Spinal cord (tissue), 9 donors: ENCODE measurements at regions not wholly inside any gene's neighbourhood (a gene's known extent, or its start where the extent isn't known, plus 50 kb on each side); places are given as distances from the start of the nearest gene placed in this dataset.
A peak's percentile ranks its signal among the peaks of the same experiment; 100 is the strongest.
"Not testable (repeated sequence)": the region's sequence is repeated elsewhere in the genome, so short reads cannot be mapped to it uniquely, and the experiment has no call there.

Experiments
- DNase-seq, 6 donors: peaks; one replicate each; pipeline versions ENCODE4 v3.0.0 to v3.0.0-alpha.2; 2013 to 2015; ENCODE audit warnings: low spot score in 6 of 6, low read depth in 4 of 6
- H3K27ac ChIP-seq: one replicate; pipeline ENCODE4 v1.5.1; 2013; ENCODE audit warnings: low read depth, low read length, control low read depth
- H3K27me3 ChIP-seq: one replicate; pipeline ENCODE4 v1.6.1; 2013; ENCODE audit warnings: low read length; ENCODE audit not compliant: control insufficient read depth, insufficient read depth
- H3K36me3 ChIP-seq: one replicate; pipeline ENCODE4 v1.6.1; 2013; ENCODE audit warnings: low read length; ENCODE audit not compliant: control insufficient read depth, insufficient read depth
- H3K4me1 ChIP-seq: one replicate; pipeline ENCODE4 v1.6.1; 2013; ENCODE audit warnings: low read length; ENCODE audit not compliant: control insufficient read depth, insufficient read depth
- H3K4me3 ChIP-seq: one replicate; pipeline ENCODE4 v1.5.1; 2013; ENCODE audit warnings: low read depth, low read length, control low read depth
- H3K9me3 ChIP-seq: one replicate; pipeline ENCODE4 v1.6.1; 2013; ENCODE audit warnings: low read length; ENCODE audit not compliant: control insufficient read depth, insufficient read depth
- WGBS: methylation state at CpG from one replicate; pipeline ENCODE4 v1.1.5; 2013; ENCODE audit warnings: missing lambda C conversion rate; ENCODE audit not compliant: insufficient coverage; 5-methylcytosine and 5-hydroxymethylcytosine counted together
- donor health status: healthy.

DNA sequence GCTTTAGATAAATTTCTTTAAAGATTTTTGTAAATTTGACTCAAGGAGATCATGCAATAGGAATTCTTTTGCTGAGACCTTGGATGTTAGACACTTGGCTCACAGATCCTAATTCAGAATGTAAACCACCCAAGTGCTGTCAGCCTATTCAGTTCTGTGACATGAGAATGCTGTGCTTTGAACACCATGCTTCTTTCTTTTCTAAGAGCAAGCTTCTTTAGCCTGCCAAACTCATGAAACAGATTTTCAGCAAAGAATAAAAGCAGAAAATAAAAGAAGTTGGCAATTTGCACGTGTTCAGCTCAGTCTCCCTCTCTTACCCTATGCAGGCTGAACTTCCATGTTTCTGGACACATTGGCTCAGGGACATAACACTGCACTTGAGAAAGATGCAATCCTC is 845.8 kb downstream of the UQCRFS1 start:
- peak in 1 of 6 donors; percentile 55 for DNase-seq
- no peaks in the 10 kb centered on the region for H3K27me3 ChIP-seq
- 18% methylated on average over 1 of the region's 1 CpG for WGBS
- H3K27ac ChIP-seq = no peak overlapping the region
- H3K4me3 ChIP-seq = no peak overlapping the region
- H3K9me3 ChIP-seq = no peaks in the 10 kb centered on the region
- no peaks in the 10 kb centered on the region for H3K4me1 ChIP-seq
- no peaks in the 10 kb centered on the region for H3K36me3 ChIP-seq

DNA sequence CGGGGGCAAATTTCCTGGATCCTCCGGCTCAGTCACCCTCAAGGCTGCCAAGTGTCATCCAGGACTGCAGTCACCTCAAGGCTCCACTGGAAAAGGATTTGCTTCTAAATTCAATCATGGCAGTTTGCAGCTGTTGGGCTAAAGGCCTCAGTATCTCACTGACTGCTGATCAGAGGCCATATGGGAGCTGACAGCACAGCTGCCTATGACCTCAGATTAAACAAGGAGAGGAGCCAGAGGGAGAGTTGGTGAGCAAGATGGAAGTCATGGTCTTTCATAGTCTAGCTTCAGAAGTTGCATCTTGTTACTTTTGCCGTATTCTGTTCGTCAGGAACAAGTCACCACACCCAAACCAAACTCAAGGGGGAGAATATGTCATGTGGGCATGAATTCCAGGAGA is 849.7 kb downstream of the UQCRFS1 start:
- H3K9me3 ChIP-seq = no peaks in the 10 kb centered on the region
- DNase-seq = no peak
- no peaks in the 10 kb centered on the region for H3K27me3 ChIP-seq
- WGBS = 88% methylated on average over 2 of the region's 4 CpGs
- H3K36me3 ChIP-seq = no peaks in the 10 kb centered on the region
- H3K4me1 ChIP-seq = no peaks in the 10 kb centered on the region
- no peak overlapping the region for H3K27ac ChIP-seq
- H3K4me3 ChIP-seq = no peak overlapping the region

DNA sequence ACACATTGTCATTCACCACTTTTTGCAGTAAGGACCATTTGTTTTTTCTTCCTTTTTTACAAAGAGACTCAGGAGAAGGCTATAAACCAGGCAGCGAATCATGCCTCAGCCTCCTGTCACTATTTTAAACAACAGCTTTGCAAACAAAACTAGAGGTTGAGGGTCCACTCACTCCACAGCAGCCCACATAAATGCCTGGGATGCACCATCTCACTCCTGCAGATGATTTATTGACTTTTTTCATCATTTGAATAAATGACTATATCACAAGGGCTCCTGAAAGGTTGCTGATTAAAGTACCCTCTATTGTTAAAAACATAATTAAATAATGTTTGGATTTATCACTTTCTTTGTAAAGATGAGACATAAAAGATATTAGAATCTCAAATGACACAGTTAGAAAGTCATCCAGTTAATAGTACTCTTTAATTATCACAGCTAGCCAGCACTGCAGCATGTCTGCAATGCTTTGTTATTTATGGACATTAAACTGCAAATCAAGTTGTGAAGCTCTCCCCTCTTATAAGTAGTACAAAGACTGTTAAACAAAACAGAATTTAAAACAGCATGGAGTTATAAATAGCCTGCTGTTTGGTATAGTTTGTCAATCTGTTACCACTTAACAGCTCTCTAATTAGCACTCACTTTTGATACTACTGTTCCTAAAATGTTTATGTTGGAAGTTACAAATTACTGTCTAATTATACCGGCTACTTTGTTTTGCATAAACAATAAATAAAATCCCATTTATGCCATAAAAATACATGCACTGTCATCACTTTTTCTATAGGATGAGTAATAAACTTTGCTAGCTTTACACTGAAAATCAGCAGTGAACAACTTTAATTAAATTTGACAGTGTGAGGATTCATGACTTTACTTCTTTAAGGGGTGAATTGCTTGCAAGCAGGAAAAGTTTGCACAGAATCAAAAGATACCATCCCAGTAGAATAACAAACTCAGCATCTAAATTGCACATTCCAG is 853.2 kb downstream of the UQCRFS1 start:
- no peaks in the 10 kb centered on the region for H3K36me3 ChIP-seq
- H3K9me3 ChIP-seq = no peaks in the 10 kb centered on the region
- peak in 2 of 6 donors; percentile 22 to 77 for DNase-seq
- no peaks in the 10 kb centered on the region for H3K4me1 ChIP-seq
- 71% methylated on average over 1 of the region's 2 CpGs for WGBS
- no peak overlapping the region for H3K4me3 ChIP-seq
- no peaks in the 10 kb centered on the region for H3K27me3 ChIP-seq
- H3K27ac ChIP-seq = no peak overlapping the region

DNA sequence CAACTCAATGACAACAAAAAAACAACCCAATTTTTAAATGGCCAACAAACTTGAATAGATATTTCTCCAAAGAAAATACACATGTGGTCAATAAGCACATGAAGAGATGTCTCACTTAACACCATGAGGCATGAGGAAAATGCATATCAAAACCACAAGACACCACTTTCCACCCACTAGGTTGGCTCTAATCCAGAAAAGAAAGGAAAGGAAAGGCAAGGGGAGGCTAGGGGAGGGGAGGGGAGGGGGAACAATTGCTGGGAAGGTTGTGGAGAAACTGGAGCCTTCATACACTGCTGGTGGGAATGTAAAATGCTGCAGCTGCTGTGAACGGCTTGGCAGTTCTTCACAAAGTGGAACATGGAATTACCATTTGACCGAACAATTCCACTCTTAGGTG is 854.3 kb downstream of the UQCRFS1 start:
- DNase-seq = peak in 1 of 6 donors; percentile 44
- H3K9me3 ChIP-seq = no peaks in the 10 kb centered on the region
- no peaks in the 10 kb centered on the region for H3K36me3 ChIP-seq
- H3K27me3 ChIP-seq = no peaks in the 10 kb centered on the region
- H3K27ac ChIP-seq = no peak overlapping the region
- H3K4me1 ChIP-seq = no peaks in the 10 kb centered on the region
- no peak overlapping the region for H3K4me3 ChIP-seq
- WGBS = no CpG with 5 or more reads among the region's 2 CpGs

DNA sequence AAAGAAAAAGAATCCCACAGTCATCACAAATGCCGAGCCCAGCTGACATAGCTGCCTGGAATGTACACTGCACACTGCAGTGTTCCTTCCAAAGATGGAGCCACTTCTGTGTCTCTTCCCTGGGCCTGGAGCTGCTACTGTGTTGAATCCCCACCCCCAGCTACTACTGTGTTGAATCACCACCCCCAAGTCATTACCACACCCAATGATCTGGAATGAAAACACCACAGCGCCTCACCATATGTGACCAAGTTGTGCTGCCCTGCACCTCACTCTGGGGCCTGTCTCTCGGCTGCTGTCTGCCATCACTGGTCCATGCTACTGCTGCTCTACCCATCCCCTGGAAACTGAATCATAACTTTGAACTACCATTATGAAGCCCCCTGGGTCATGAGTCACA is 861.2 kb downstream of the UQCRFS1 start:
- WGBS = 83% methylated on average over 3 of the region's 3 CpGs
- Histone ChIP-seq H3K4me3 (no peak overlapping the region), H3K27ac (no peak overlapping the region), H3K27me3 (no peaks in the 10 kb centered on the region), H3K4me1 (no peaks in the 10 kb centered on the region), H3K9me3 (peaks cover 3% of the 10 kb centered on the region), H3K36me3 (no peaks in the 10 kb centered on the region)
- DNase-seq = no peak

DNA sequence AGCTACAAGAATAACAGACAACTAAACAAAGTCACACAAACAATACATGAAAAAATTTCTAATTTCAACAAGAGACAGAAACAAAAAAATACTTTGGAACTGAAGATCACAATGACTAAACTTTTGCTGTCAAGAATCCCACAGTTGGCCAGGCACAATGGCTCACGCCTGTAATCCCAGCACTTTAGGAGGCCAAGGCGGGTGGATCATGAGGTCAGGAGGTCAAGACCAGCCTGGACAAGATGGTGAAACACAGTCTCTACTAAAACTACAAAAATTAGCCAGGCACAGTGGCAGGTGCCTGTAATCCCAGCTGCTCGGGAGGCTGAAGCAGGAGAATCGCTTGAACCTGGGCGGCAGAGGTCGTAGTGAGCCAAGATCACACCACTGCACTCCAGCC is 861.6 kb downstream of the UQCRFS1 start:
- H3K27me3 ChIP-seq, H3K9me3 ChIP-seq, H3K36me3 ChIP-seq, H3K4me1 ChIP-seq, DNase-seq, H3K27ac ChIP-seq, H3K4me3 ChIP-seq: not testable (repeated sequence)
- WGBS = 83% methylated on average over 6 of the region's 6 CpGs

DNA sequence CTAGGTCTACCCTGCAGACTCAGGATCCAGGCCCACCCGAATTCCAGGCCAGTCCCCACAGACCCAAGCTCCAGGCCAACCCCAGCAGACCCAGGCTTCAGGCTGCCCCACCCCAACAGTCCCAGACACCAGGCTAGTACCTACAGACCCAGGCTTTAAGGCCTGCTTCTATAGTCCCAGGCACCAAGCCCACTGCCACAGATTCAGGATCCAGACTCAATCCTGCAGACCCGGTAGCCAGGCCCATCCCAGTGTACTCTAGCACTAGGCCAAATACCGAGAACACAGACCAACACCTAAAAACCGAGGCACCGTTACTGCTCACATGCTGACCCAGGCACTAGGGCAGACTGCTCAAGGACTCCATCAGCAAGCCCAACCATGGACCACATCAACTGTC is 862.3 kb downstream of the UQCRFS1 start:
- DNase-seq = no peak
- Histone ChIP-seq H3K27me3 (no peaks in the 10 kb centered on the region), H3K9me3 (peaks cover 3% of the 10 kb centered on the region), H3K4me3 (no peak overlapping the region), H3K36me3 (no peaks in the 10 kb centered on the region), H3K4me1 (no peaks in the 10 kb centered on the region), H3K27ac (no peak overlapping the region)
- 79% methylated on average over 5 of the region's 5 CpGs for WGBS

DNA sequence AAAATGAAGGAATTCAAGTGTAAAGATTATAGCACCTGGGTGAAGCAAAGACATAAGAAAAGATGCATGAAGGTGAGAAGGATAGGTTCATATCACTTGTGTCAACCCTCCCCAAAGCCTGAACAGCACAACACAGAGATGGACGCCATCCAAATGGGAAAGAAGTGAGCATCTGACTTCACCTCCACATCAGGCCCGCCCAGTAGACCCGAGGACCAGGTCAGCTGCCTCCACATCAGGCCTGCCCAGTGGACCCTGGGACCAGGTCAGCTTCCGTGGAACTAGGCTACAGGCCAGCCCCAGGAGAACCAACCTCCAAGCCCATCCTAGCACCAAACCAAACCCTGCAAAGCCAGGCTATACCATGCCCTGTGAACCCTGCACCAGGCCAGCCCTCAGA is 862.9 kb downstream of the UQCRFS1 start:
- Histone ChIP-seq H3K4me3 (no peak overlapping the region), H3K4me1 (no peaks in the 10 kb centered on the region), H3K9me3 (peaks cover 3% of the 10 kb centered on the region), H3K27ac (no peak overlapping the region), H3K36me3 (no peaks in the 10 kb centered on the region), H3K27me3 (no peaks in the 10 kb centered on the region)
- WGBS = 92% methylated on average over 4 of the region's 4 CpGs
- DNase-seq = no peak

DNA sequence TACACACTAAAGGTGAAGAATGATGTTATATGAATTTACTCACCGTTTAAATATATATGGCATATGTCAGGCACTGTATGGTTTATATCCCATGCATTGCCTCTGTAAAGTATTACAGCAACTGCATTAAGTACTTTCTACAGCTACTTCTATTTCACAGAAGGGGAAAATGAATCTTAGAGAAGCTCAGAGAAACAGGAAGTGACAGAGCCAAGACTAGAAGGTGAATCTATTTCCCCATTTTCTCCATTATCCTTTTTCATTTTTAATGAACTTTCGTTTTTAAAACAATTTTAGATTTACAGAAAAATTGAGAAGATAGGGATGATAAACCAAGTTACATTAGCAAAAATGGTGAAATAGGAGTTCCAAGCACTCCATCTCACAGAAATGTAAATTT is 863.3 kb downstream of the UQCRFS1 start:
- Histone ChIP-seq H3K36me3 (no peaks in the 10 kb centered on the region), H3K4me1 (no peaks in the 10 kb centered on the region), H3K4me3 (no peak overlapping the region), H3K27ac (no peak overlapping the region), H3K27me3 (no peaks in the 10 kb centered on the region), H3K9me3 (peaks cover 3% of the 10 kb centered on the region)
- DNase-seq = no peak
- no CpG with 5 or more reads among the region's 2 CpGs for WGBS

DNA sequence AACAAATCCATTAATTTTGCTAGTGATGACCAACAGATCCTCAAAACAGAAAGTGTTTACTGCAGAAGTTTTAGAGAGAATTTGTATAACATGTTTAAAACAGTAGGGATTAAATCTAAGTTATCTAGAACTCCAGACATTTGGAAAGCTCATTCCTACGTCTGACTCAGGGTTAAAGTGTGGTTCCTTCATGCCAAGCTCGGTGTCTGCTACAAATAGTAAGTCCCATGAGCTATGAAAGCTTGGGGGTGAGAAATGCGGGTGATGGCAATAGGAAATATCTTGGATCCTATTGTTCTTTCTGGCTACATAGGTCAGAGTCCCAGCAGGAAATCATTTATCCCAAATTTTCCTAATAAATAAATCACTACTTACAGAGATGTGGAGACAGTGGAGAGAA is 867.1 kb downstream of the UQCRFS1 start:
- no peaks in the 10 kb centered on the region for H3K27me3 ChIP-seq
- DNase-seq = no peak
- no peaks in the 10 kb centered on the region for H3K4me1 ChIP-seq
- no peaks in the 10 kb centered on the region for H3K9me3 ChIP-seq
- H3K27ac ChIP-seq = no peak overlapping the region
- H3K4me3 ChIP-seq = no peak overlapping the region
- 73% methylated on average over 2 of the region's 3 CpGs for WGBS
- no peaks in the 10 kb centered on the region for H3K36me3 ChIP-seq
